GM12878 (cell line): ENCODE measurements at regions not wholly inside any gene's neighbourhood (a gene's known extent, or its start where the extent isn't known, plus 50 kb on each side); places are given as distances from the start of the nearest gene placed in this dataset.

Experiments
- MTA3 ChIP-seq: IDR thresholded peaks from 2 replicates; pipeline ENCODE4 v1.6.1; 2012; ENCODE audit warnings: low read length, inconsistent platforms, borderline replicate concordance
- TF ChIP-seq, protein P1 (sequence below), 3 experiments: IDR thresholded peaks in 2 of 3; conservative IDR thresholded peaks in 1 of 3; 2 replicates each; pipeline ENCODE4 v1.5.1; 2011; ENCODE audit warnings: low read depth in 3 of 3, low read length in 3 of 3, mild to moderate bottlenecking in 3 of 3, control low read depth in 2 of 3, moderate library complexity in 2 of 3, inconsistent platforms in 1 of 3, mixed read lengths in 1 of 3; ENCODE audit not compliant: control insufficient read depth in 2 of 3, insufficient read depth in 1 of 3; ENCODE audit errors: extremely low read depth in 1 of 3
- TF ChIP-seq, protein P2 (sequence below): fragments of 450-650 bp; conservative IDR thresholded peaks from 2 replicates; pipeline ENCODE4 v1.6.1; 2017; ENCODE audit warnings: mild to moderate bottlenecking, moderate library complexity

DNA sequence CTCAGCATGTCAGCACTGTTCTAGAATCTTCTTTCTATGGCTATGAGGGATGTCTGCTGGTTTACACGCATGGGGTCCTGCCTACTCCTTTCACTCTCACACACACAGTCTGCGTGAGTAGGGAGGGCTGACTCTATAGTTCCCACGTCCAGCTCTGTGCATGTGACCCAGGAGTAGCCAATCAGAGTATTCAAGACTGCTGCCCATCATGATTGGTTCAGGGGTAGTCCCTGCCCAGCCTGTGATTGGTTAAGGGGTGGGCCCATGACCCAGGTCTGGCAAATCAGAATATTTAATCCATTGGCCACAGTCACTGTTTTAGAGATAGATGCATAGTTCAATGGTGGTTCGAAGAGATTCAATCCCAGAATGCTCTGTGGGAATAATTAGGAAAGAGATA, 151.3 kb upstream of the IRX3 start:
- TF ChIP-seq, protein P1, sequence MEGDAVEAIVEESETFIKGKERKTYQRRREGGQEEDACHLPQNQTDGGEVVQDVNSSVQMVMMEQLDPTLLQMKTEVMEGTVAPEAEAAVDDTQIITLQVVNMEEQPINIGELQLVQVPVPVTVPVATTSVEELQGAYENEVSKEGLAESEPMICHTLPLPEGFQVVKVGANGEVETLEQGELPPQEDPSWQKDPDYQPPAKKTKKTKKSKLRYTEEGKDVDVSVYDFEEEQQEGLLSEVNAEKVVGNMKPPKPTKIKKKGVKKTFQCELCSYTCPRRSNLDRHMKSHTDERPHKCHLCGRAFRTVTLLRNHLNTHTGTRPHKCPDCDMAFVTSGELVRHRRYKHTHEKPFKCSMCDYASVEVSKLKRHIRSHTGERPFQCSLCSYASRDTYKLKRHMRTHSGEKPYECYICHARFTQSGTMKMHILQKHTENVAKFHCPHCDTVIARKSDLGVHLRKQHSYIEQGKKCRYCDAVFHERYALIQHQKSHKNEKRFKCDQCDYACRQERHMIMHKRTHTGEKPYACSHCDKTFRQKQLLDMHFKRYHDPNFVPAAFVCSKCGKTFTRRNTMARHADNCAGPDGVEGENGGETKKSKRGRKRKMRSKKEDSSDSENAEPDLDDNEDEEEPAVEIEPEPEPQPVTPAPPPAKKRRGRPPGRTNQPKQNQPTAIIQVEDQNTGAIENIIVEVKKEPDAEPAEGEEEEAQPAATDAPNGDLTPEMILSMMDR (IDR thresholded peaks at IDR 0.05 in 2 of 3, conservative IDR thresholded peaks at IDR 0.05 in 1 of 3; ENCODE audit: control insufficient read depth in 2 of 3, extremely low read depth in 1 of 3, insufficient read depth in 1 of 3, low read depth in 3 of 3, low read length in 3 of 3), result no peak
- TF ChIP-seq, protein P2, sequence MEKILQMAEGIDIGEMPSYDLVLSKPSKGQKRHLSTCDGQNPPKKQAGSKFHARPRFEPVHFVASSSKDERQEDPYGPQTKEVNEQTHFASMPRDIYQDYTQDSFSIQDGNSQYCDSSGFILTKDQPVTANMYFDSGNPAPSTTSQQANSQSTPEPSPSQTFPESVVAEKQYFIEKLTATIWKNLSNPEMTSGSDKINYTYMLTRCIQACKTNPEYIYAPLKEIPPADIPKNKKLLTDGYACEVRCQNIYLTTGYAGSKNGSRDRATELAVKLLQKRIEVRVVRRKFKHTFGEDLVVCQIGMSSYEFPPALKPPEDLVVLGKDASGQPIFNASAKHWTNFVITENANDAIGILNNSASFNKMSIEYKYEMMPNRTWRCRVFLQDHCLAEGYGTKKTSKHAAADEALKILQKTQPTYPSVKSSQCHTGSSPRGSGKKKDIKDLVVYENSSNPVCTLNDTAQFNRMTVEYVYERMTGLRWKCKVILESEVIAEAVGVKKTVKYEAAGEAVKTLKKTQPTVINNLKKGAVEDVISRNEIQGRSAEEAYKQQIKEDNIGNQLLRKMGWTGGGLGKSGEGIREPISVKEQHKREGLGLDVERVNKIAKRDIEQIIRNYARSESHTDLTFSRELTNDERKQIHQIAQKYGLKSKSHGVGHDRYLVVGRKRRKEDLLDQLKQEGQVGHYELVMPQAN, result no peak
- TF ChIP-seq MTA3, result no peak
